K562 (cell line): ENCODE measurements at regions not wholly inside any gene's neighbourhood (a gene's known extent, or its start where the extent isn't known, plus 50 kb on each side); places are given as distances from the start of the nearest gene placed in this dataset.

ENCODE experiments used
- NFE2L1 ChIP-seq: fragments of 450-650 bp; IDR thresholded peaks from 2 replicates; pipeline ENCODE4 v1.6.1; 2016; ENCODE audit warnings: missing genetic modification characterization, low read depth, mild to moderate bottlenecking, missing compliant biosample characterization, moderate library complexity, borderline replicate concordance
- RAD21 ChIP-seq, 2 experiments: fragments of 250-450 bp in 1 of 2; fragments of 450-650 bp in 1 of 2; sonication (Bioruptor Pico) in 1 of 2; formaldehyde crosslinking in 1 of 2; IDR thresholded peaks in 1 of 2; conservative IDR thresholded peaks in 1 of 2; 2 replicates each; pipeline versions ENCODE4 v1.4.0 to v1.8.0; 2020 to 2022; ENCODE audit warnings: mild to moderate bottlenecking in 2 of 2, moderate library complexity in 1 of 2
- SMARCA4 ChIP-seq: fragments of 450-650 bp; IDR thresholded peaks from 2 replicates; pipeline ENCODE4 v1.6.1; 2016
- ZNF584 ChIP-seq: fragments of 200-800 bp; sonication (Bioruptor generic); IDR thresholded peaks from 2 replicates; pipeline ENCODE4 v1.6.1; 2016; ENCODE audit warnings: low read depth, mild to moderate bottlenecking, missing genetic modification characterization, missing compliant biosample characterization
- ZNF644 ChIP-seq: fragments of 200-800 bp; sonication (Bioruptor generic); IDR thresholded peaks from 2 replicates; pipeline ENCODE4 v1.6.1; 2016; ENCODE audit warnings: low read depth, missing genetic modification characterization, missing compliant biosample characterization
- TF ChIP-seq, protein P1 (sequence below): fragments of 450-650 bp; IDR thresholded peaks from 2 replicates; pipeline ENCODE4 v1.6.1; 2016; ENCODE audit warnings: mild to moderate bottlenecking, moderate library complexity
- TF ChIP-seq, protein P2 (sequence below): sonication (generic); formaldehyde crosslinking; IDR thresholded peaks from 2 replicates; pipeline ENCODE4 v1.8.0; 2022; ENCODE audit warnings: mild to moderate bottlenecking, low read depth, missing genetic modification reagents
- TF ChIP-seq, protein P3 (sequence below), 2 experiments: fragments of 450-650 bp; conservative IDR thresholded peaks; 2 replicates each; pipeline ENCODE4 v1.6.1; 2017; ENCODE audit warnings: mild to moderate bottlenecking in 2 of 2, moderate library complexity in 2 of 2

DNA sequence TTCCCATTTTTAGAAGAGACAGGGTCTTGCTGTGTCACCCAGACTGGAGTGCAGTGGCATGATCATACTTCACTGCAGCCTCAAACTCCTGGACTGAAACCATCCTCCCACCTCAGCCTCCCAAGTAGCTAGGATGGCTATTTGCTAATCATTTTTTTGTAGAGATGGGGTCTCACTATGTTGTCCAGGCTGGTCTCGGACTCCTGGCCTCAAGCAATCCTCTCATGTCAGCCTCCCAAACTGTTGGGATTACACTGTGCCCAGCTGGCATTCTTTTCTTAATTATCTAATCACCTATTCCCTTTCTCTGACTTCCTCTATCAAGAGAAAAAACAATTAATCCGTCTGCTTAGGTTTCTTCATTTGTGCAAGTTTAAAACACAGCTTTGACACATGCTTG, 172.5 kb upstream of the TRIM24 start (continued):
- TF ChIP-seq, protein P1, sequence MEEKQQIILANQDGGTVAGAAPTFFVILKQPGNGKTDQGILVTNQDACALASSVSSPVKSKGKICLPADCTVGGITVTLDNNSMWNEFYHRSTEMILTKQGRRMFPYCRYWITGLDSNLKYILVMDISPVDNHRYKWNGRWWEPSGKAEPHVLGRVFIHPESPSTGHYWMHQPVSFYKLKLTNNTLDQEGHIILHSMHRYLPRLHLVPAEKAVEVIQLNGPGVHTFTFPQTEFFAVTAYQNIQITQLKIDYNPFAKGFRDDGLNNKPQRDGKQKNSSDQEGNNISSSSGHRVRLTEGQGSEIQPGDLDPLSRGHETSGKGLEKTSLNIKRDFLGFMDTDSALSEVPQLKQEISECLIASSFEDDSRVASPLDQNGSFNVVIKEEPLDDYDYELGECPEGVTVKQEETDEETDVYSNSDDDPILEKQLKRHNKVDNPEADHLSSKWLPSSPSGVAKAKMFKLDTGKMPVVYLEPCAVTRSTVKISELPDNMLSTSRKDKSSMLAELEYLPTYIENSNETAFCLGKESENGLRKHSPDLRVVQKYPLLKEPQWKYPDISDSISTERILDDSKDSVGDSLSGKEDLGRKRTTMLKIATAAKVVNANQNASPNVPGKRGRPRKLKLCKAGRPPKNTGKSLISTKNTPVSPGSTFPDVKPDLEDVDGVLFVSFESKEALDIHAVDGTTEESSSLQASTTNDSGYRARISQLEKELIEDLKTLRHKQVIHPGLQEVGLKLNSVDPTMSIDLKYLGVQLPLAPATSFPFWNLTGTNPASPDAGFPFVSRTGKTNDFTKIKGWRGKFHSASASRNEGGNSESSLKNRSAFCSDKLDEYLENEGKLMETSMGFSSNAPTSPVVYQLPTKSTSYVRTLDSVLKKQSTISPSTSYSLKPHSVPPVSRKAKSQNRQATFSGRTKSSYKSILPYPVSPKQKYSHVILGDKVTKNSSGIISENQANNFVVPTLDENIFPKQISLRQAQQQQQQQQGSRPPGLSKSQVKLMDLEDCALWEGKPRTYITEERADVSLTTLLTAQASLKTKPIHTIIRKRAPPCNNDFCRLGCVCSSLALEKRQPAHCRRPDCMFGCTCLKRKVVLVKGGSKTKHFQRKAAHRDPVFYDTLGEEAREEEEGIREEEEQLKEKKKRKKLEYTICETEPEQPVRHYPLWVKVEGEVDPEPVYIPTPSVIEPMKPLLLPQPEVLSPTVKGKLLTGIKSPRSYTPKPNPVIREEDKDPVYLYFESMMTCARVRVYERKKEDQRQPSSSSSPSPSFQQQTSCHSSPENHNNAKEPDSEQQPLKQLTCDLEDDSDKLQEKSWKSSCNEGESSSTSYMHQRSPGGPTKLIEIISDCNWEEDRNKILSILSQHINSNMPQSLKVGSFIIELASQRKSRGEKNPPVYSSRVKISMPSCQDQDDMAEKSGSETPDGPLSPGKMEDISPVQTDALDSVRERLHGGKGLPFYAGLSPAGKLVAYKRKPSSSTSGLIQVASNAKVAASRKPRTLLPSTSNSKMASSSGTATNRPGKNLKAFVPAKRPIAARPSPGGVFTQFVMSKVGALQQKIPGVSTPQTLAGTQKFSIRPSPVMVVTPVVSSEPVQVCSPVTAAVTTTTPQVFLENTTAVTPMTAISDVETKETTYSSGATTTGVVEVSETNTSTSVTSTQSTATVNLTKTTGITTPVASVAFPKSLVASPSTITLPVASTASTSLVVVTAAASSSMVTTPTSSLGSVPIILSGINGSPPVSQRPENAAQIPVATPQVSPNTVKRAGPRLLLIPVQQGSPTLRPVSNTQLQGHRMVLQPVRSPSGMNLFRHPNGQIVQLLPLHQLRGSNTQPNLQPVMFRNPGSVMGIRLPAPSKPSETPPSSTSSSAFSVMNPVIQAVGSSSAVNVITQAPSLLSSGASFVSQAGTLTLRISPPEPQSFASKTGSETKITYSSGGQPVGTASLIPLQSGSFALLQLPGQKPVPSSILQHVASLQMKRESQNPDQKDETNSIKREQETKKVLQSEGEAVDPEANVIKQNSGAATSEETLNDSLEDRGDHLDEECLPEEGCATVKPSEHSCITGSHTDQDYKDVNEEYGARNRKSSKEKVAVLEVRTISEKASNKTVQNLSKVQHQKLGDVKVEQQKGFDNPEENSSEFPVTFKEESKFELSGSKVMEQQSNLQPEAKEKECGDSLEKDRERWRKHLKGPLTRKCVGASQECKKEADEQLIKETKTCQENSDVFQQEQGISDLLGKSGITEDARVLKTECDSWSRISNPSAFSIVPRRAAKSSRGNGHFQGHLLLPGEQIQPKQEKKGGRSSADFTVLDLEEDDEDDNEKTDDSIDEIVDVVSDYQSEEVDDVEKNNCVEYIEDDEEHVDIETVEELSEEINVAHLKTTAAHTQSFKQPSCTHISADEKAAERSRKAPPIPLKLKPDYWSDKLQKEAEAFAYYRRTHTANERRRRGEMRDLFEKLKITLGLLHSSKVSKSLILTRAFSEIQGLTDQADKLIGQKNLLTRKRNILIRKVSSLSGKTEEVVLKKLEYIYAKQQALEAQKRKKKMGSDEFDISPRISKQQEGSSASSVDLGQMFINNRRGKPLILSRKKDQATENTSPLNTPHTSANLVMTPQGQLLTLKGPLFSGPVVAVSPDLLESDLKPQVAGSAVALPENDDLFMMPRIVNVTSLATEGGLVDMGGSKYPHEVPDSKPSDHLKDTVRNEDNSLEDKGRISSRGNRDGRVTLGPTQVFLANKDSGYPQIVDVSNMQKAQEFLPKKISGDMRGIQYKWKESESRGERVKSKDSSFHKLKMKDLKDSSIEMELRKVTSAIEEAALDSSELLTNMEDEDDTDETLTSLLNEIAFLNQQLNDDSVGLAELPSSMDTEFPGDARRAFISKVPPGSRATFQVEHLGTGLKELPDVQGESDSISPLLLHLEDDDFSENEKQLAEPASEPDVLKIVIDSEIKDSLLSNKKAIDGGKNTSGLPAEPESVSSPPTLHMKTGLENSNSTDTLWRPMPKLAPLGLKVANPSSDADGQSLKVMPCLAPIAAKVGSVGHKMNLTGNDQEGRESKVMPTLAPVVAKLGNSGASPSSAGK = no peak
- TF ChIP-seq NFE2L1 (tag) (no peak), RAD21 (CRISPR knock-in tag; conservative IDR thresholded peaks at IDR 0.05 in 1 of 2, IDR thresholded peaks at IDR 0.05 in 1 of 2) (no peak), ZNF644 (tag) (no peak), ZNF584 (CRISPR knock-in tag) (no peak), SMARCA4 (no peak)
- TF ChIP-seq, protein P2, sequence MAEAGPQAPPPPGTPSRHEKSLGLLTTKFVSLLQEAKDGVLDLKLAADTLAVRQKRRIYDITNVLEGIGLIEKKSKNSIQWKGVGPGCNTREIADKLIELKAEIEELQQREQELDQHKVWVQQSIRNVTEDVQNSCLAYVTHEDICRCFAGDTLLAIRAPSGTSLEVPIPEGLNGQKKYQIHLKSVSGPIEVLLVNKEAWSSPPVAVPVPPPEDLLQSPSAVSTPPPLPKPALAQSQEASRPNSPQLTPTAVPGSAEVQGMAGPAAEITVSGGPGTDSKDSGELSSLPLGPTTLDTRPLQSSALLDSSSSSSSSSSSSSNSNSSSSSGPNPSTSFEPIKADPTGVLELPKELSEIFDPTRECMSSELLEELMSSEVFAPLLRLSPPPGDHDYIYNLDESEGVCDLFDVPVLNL (CRISPR knock-in tag) = no peak
- TF ChIP-seq, protein P3, sequence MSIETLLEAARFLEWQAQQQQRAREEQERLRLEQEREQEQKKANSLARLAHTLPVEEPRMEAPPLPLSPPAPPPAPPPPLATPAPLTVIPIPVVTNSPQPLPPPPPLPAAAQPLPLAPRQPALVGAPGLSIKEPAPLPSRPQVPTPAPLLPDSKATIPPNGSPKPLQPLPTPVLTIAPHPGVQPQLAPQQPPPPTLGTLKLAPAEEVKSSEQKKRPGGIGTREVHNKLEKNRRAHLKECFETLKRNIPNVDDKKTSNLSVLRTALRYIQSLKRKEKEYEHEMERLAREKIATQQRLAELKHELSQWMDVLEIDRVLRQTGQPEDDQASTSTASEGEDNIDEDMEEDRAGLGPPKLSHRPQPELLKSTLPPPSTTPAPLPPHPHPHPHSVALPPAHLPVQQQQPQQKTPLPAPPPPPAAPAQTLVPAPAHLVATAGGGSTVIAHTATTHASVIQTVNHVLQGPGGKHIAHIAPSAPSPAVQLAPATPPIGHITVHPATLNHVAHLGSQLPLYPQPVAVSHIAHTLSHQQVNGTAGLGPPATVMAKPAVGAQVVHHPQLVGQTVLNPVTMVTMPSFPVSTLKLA (conservative IDR thresholded peaks at IDR 0.05) = no peak
- TF ChIP-seq, all 486 proteins: peak for 2
